Lower leg skin (tissue), 3 donors: ENCODE measurements at regions not wholly inside any gene's neighbourhood (a gene's known extent, or its start where the extent isn't known, plus 50 kb on each side); places are given as distances from the start of the nearest gene placed in this dataset.

ENCODE experiments used
- CTCF ChIP-seq, 3 donors: fragments of 450-650 bp; IDR thresholded peaks; one replicate each; pipeline ENCODE4 v1.5.1; 2016; ENCODE audit warnings: antibody characterized with exemption in 3 of 3, mild to moderate bottlenecking in 3 of 3, moderate library complexity in 2 of 3
- POLR2A ChIP-seq, 2 donors: fragments of 450-650 bp; IDR thresholded peaks; one replicate each; pipeline ENCODE4 v1.6.1; 2016 to 2017; ENCODE audit warnings: antibody characterized with exemption in 2 of 2, mild to moderate bottlenecking in 1 of 2, moderate library complexity in 1 of 2

GRCh38 chr2:133833746-133834145, 265.5 kb upstream of the NCKAP5 start:
- TF ChIP-seq CTCF (IDR thresholded peaks at IDR 0.05) = no peak
- TF ChIP-seq POLR2A (IDR thresholded peaks at IDR 0.05) = no peak
